ENCODE measurements at regions not wholly inside any gene's neighbourhood (a gene's known extent, or its start where the extent isn't known, plus 50 kb on each side); places are given as distances from the start of the nearest gene placed in this dataset.
"Not testable (repeated sequence)": the region's sequence is repeated elsewhere in the genome, so short reads cannot be mapped to it uniquely, and the experiment has no call there.

DNA sequence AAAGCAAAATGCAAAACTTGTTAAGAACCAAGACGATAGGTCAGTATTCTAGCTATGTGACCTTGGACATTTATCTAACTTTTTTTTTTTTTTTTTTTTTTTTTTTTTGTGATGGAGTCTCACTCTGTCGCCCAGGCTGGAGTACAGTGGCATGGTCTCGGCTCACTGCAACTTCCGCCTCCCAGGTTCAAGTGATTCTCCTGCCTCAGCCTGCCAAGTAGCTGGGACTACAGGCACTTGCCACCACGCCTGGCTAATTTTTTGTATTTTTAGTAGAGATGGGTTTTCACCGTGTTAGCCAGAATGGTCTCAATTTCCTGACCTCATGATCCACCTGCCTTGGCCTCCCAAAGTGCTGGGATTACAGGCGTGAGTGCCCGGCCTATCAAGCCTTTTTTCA, 358.3 kb upstream of the KIF2B start:
- TF ChIP-seq, protein P1, sequence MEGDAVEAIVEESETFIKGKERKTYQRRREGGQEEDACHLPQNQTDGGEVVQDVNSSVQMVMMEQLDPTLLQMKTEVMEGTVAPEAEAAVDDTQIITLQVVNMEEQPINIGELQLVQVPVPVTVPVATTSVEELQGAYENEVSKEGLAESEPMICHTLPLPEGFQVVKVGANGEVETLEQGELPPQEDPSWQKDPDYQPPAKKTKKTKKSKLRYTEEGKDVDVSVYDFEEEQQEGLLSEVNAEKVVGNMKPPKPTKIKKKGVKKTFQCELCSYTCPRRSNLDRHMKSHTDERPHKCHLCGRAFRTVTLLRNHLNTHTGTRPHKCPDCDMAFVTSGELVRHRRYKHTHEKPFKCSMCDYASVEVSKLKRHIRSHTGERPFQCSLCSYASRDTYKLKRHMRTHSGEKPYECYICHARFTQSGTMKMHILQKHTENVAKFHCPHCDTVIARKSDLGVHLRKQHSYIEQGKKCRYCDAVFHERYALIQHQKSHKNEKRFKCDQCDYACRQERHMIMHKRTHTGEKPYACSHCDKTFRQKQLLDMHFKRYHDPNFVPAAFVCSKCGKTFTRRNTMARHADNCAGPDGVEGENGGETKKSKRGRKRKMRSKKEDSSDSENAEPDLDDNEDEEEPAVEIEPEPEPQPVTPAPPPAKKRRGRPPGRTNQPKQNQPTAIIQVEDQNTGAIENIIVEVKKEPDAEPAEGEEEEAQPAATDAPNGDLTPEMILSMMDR (IDR thresholded peaks at IDR 0.05; ENCODE audit: low read depth, low read length, poor library complexity, severe bottlenecking): not testable (repeated sequence)
- not testable (repeated sequence) for TF ChIP-seq EZH2phosphoT487 (IDR thresholded peaks at IDR 0.05; ENCODE audit: borderline replicate concordance, low read length)
